Activated T-helper 1 cell treated with anti-CD3 and anti-CD28 coated beads, Interleukin-12 subunit alpha, Interleukin-12 subunit beta, Interleukin-2, Interleukin-4 antibody, amounts not matched to agents 30 ng/mL and 10 ng/mL and 1 ng/mL, durations not matched to agents 14 hours and 24 hours and 36 hours (primary cell): ENCODE measurements at regions not wholly inside any gene's neighbourhood (a gene's known extent, or its start where the extent isn't known, plus 50 kb on each side); places are given as distances from the start of the nearest gene placed in this dataset.

Experiments
- DNase-seq: peaks from one replicate; pipeline ENCODE4 v3.0.0; 2021; ENCODE audit warnings: low spot score
- H3K27ac Mint-ChIP-seq: one replicate; pipeline ENCODE4 v1.8.0; 2021; ENCODE audit warnings: mild to moderate bottlenecking, mixed read lengths
- H3K27me3 Mint-ChIP-seq: one replicate; pipeline ENCODE4 v1.8.0; 2022; ENCODE audit warnings: mild to moderate bottlenecking, moderate library complexity, mixed read lengths; ENCODE audit not compliant: insufficient read depth
- H3K36me3 Mint-ChIP-seq: one replicate; pipeline ENCODE4 v1.8.0; 2021; ENCODE audit warnings: low read depth, mixed read lengths
- H3K4me1 Mint-ChIP-seq: one replicate; pipeline ENCODE4 v1.8.0; 2021; ENCODE audit warnings: low read depth, mixed read lengths
- H3K4me3 Mint-ChIP-seq: one replicate; pipeline ENCODE4 v1.8.0; 2021; ENCODE audit warnings: mild to moderate bottlenecking, moderate library complexity, mixed read lengths
- H3K9me3 Mint-ChIP-seq: one replicate; pipeline ENCODE4 v1.8.0; 2021; ENCODE audit warnings: mixed read lengths
- intact Hi-C: fragments of 100-400 bp; cut with micrococcal nuclease; formaldehyde crosslinking; loops from one replicate; pipeline ENCODE4 v1.15.1; 2024

GRCh38 chr13:106691861-106692260, 123.9 kb upstream of the ARGLU1 start:
- intact Hi-C loops = no loop called here
- no peaks in the 10 kb centered on the region for H3K27me3 Mint-ChIP-seq
- H3K9me3 Mint-ChIP-seq = no peaks in the 10 kb centered on the region
- H3K4me1 Mint-ChIP-seq = no peaks in the 10 kb centered on the region
- no peak overlapping the region for H3K4me3 Mint-ChIP-seq
- H3K36me3 Mint-ChIP-seq = no peaks in the 10 kb centered on the region
- no peak overlapping the region for H3K27ac Mint-ChIP-seq
- DNase-seq = no peak

- Mint-ChIP-seq H3K9me3 (no peaks in the 10 kb centered on the region), H3K36me3 (no peaks in the 10 kb centered on the region), H3K27me3 (no peaks in the 10 kb centered on the region), H3K27ac (no peak overlapping the region), H3K4me1 (no peaks in the 10 kb centered on the region), H3K4me3 (no peak overlapping the region)
- intact Hi-C loops = no loop called here
- DNase-seq = no peak
Measured at GRCh38 chr13:106691341-106691740, 123.4 kb upstream of the ARGLU1 start.

GRCh38 chr13:106690779-106691178, 122.8 kb upstream of the ARGLU1 start:
- Mint-ChIP-seq H3K27me3 (no peaks in the 10 kb centered on the region), H3K36me3 (no peaks in the 10 kb centered on the region), H3K4me1 (no peaks in the 10 kb centered on the region), H3K27ac (no peak overlapping the region), H3K9me3 (no peaks in the 10 kb centered on the region), H3K4me3 (no peak overlapping the region)
- intact Hi-C loops = no loop called here
- DNase-seq = no peak

DNA sequence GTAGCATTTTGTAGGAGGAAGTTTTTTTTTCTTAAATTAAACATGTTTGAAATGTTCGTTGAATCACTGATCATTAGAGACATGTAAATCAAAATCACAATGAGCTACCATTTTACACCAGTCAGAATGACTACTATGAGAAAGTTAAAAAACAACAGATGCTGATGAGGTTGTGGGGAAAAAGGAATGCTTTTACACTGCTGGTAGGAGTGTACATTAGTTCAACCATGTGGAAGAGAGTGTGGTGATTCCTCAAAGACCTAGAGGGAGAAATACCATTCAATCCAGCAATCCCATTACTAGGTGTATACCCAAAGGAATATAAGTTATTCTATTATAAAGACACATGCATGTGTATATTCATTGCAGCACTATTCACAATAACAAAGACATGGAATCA, 122.0 kb upstream of the ARGLU1 start:
- no peaks in the 10 kb centered on the region for H3K36me3 Mint-ChIP-seq
- H3K9me3 Mint-ChIP-seq = no peaks in the 10 kb centered on the region
- no peak overlapping the region for H3K4me3 Mint-ChIP-seq
- intact Hi-C loops = no loop called here
- no peaks in the 10 kb centered on the region for H3K4me1 Mint-ChIP-seq
- DNase-seq = no peak
- no peaks in the 10 kb centered on the region for H3K27me3 Mint-ChIP-seq
- H3K27ac Mint-ChIP-seq = no peak overlapping the region

DNA sequence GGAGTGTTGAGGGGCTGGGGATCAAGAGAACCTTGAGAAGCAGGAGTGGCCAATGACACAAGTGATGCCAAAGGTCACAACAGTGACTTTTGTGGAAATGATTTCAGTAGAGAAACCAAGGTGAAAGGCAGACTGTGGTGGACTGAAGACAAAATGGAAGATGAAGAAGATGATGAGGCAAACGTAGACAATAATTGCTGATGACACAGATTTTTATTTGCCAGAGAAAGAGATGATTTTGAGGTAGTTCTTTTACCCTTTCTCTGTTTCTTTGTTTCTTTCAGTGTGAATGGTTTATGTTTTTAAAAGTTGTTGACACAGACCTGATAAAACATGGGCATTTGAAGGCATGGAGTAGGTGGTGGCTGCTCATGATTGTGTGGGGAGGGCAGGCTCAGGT, 121.0 kb upstream of the ARGLU1 start:
- Mint-ChIP-seq H3K27ac (no peak overlapping the region), H3K36me3 (no peaks in the 10 kb centered on the region), H3K27me3 (no peaks in the 10 kb centered on the region), H3K9me3 (no peaks in the 10 kb centered on the region), H3K4me3 (no peak overlapping the region), H3K4me1 (no peaks in the 10 kb centered on the region)
- no peak for DNase-seq
- intact Hi-C loops = no loop called here

DNA sequence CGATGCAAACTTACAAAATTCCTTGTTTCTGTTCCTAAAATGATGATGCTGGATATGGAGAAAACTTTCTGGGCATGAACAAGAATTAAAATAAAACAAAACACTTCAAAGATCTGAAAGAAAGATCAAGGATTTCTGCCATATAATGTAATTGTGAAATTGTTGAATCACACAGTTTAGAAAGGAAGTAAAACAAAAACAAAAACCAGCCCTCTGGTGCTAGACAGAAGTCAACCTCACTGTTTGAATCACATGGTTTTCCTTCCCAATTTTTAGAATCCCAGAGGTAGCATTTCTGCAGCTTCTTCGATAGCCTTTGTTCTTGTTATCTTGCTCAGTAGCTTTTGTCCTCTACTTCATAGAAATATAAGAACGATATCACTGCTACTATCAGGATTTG, 118.2 kb upstream of the ARGLU1 start:
- DNase-seq = no peak
- Mint-ChIP-seq H3K36me3 (no peaks in the 10 kb centered on the region), H3K9me3 (no peaks in the 10 kb centered on the region), H3K27ac (no peak overlapping the region), H3K4me1 (no peaks in the 10 kb centered on the region), H3K4me3 (no peak overlapping the region), H3K27me3 (no peaks in the 10 kb centered on the region)
- intact Hi-C loops = no loop called here

GRCh38 chr13:106685143-106685542, 117.2 kb upstream of the ARGLU1 start:
- Mint-ChIP-seq H3K36me3 (no peaks in the 10 kb centered on the region), H3K4me1 (no peaks in the 10 kb centered on the region), H3K27ac (no peak overlapping the region)

GRCh38 chr13:106683918-106684317, 116.0 kb upstream of the ARGLU1 start:
- no peaks in the 10 kb centered on the region for H3K27me3 Mint-ChIP-seq
- no peak overlapping the region for H3K27ac Mint-ChIP-seq
- intact Hi-C loops = no loop called here
- H3K4me1 Mint-ChIP-seq = no peaks in the 10 kb centered on the region
- DNase-seq = no peak
- H3K4me3 Mint-ChIP-seq = no peak overlapping the region
- H3K36me3 Mint-ChIP-seq = no peaks in the 10 kb centered on the region
- H3K9me3 Mint-ChIP-seq = no peaks in the 10 kb centered on the region

More at GRCh38 chr13:106685143-106685542, 117.2 kb upstream of the ARGLU1 start:
- intact Hi-C loops = no loop called here
- Mint-ChIP-seq H3K9me3 (no peaks in the 10 kb centered on the region), H3K27me3 (no peaks in the 10 kb centered on the region), H3K4me3 (no peak overlapping the region)
- no peak for DNase-seq

DNA sequence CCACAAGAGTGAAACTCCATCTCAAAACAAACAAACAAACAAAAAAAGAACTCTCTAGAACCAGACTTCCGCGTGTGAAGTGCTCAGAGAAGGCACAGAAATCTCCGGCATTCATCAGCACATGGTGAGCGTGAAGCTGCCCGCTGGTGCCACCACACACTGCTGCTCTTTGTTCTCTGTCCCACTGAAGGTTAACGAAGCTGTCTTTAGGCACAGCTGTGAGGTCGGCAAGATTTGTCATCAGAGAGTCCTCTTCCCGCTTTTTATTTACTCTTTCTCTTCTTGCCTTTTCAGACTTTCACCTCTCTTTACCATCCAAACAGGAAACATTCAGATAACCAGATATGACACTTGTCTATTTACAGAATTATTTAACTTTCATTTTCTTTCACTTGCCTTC, 115.2 kb upstream of the ARGLU1 start:
- H3K27me3 Mint-ChIP-seq = no peaks in the 10 kb centered on the region
- no peak overlapping the region for H3K27ac Mint-ChIP-seq
- no peak overlapping the region for H3K4me3 Mint-ChIP-seq
- no peaks in the 10 kb centered on the region for H3K9me3 Mint-ChIP-seq
- intact Hi-C loops = no loop called here
- H3K36me3 Mint-ChIP-seq = no peaks in the 10 kb centered on the region
- DNase-seq = no peak
- H3K4me1 Mint-ChIP-seq = no peaks in the 10 kb centered on the region

GRCh38 chr13:106681997-106682396, 114.1 kb upstream of the ARGLU1 start:
- Mint-ChIP-seq H3K9me3 (no peaks in the 10 kb centered on the region), H3K36me3 (no peaks in the 10 kb centered on the region), H3K27me3 (no peaks in the 10 kb centered on the region), H3K4me1 (no peaks in the 10 kb centered on the region), H3K27ac (no peak overlapping the region), H3K4me3 (no peak overlapping the region)
- intact Hi-C loops = no loop called here
- no peak for DNase-seq

- Mint-ChIP-seq H3K9me3 (no peaks in the 10 kb centered on the region), H3K4me1 (no peaks in the 10 kb centered on the region), H3K4me3 (no peak overlapping the region), H3K27me3 (no peaks in the 10 kb centered on the region), H3K36me3 (no peaks in the 10 kb centered on the region), H3K27ac (no peak overlapping the region)
- intact Hi-C loops = no loop called here
- no peak for DNase-seq
Measured at GRCh38 chr13:106681536-106681935, 113.6 kb upstream of the ARGLU1 start.

DNA sequence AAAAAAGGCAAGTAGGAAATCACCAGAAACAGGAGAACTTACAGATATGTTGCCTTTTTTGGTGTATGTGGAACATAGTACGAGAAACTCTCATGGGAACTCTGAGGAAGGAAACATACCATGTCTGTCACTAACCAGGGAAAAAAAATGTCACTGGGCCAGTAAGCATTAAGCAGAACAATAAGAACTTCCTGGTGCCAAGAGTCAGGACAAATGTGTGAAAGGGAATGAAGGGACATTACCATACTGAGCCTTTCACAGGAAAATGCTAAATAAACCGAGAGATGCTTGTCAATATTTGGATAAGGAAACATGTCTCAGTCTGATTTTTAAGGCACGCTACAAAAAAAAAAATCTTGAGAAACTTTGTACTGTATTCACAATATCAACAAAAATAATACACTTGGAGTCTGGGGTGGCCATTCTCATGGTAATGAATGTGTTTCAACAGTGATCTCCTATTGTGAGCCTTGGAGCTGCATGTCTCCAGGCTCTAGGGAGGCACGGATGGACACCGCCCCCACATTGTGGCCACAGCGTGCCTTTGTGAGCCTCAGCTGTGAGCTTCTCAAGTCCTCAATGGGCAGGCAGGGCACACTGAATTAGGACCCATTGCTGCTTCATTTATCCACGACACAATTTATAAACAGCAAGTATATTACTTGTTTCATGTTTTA, 113.0 kb upstream of the ARGLU1 start:
- no peak for DNase-seq
- Mint-ChIP-seq H3K9me3 (no peaks in the 10 kb centered on the region), H3K4me3 (no peak overlapping the region), H3K27ac (no peak overlapping the region), H3K4me1 (no peaks in the 10 kb centered on the region), H3K36me3 (no peaks in the 10 kb centered on the region), H3K27me3 (no peaks in the 10 kb centered on the region)
- intact Hi-C loops = no loop called here

DNA sequence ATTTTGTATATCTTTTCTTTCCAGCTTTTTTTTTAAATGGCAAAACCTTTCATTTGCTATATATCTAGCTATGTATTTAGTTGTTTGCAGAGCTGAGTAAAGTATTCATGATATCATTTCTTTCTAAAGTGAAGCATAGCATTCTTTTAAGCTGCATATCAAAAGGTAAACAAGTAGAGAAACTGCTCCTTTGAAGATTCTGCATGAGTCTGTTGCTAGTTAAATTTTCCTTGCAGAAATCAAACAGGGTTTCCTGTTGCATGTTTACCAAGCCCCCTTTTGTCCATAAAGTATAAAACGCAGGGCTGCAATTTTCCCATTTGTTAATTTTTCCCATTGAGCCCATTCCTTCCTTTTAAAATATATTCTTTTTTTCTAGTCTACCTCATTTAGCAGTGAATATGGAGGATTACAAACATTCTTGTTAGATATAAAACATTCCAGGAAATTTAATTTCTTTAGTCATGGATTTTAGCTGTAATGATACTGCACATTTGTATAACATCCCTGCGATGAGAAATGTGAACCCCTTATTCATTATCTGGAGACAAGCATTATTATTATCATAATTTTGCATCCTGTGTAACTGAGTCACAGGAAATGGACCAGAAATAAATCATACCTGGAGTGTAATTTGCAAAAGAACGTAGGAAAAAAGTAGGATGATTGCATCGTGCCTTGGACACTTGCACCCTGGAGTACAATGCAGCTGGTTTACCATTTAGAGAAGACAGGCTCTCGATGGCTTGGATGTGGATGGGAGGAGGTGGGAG, 110.9 kb upstream of the ARGLU1 start:
- H3K9me3 Mint-ChIP-seq = no peaks in the 10 kb centered on the region
- no peak overlapping the region for H3K27ac Mint-ChIP-seq
- H3K4me1 Mint-ChIP-seq = no peaks in the 10 kb centered on the region
- DNase-seq = no peak
- H3K4me3 Mint-ChIP-seq = no peak overlapping the region
- intact Hi-C loops = no loop called here
- H3K36me3 Mint-ChIP-seq = no peaks in the 10 kb centered on the region
- no peaks in the 10 kb centered on the region for H3K27me3 Mint-ChIP-seq
